Ovary (tissue), 7 donors: ENCODE measurements at regions not wholly inside any gene's neighbourhood (a gene's known extent, or its start where the extent isn't known, plus 50 kb on each side); places are given as distances from the start of the nearest gene placed in this dataset.

ENCODE experiments used
- DNase-seq, 5 donors: peaks; one replicate each; pipeline ENCODE4 v3.0.0-alpha.2; 2019 to 2020
- H3K27ac ChIP-seq, 2 donors: fragments of 200-600 bp; one replicate each; pipeline versions ENCODE4 v1.5.1 to v1.8.0; 2019 to 2022
- H3K27me3 ChIP-seq: fragments of 200-600 bp; one replicate; pipeline ENCODE4 v1.8.0; 2022
- H3K36me3 ChIP-seq: fragments of 200-600 bp; sonication (generic); one replicate; pipeline ENCODE4 v1.5.1; 2019
- H3K4me1 ChIP-seq: one replicate; pipeline ENCODE4 v1.8.1; 2013; ENCODE audit warnings: mild to moderate bottlenecking, moderate library complexity; ENCODE audit not compliant: insufficient read depth
- H3K4me3 ChIP-seq: fragments of 200-600 bp; sonication (generic); one replicate; pipeline ENCODE4 v1.5.1; 2017
- H3K9me3 ChIP-seq, 2 donors: fragments of 200-600 bp in 1 of 2; sonication (generic) in 1 of 2; one replicate each; pipeline versions ENCODE4 v1.5.1 to v1.8.1; 2013 to 2019; ENCODE audit warnings: mild to moderate bottlenecking in 1 of 2, moderate library complexity in 1 of 2
- CTCF ChIP-seq, 3 donors: fragments of 450-650 bp in 2 of 3; fragments of 200-600 bp in 1 of 3; IDR thresholded peaks; one replicate each; pipeline versions ENCODE4 v1.5.1 to v1.8.0; 2016 to 2022; ENCODE audit warnings: antibody characterized with exemption in 3 of 3, mild to moderate bottlenecking in 1 of 3
- EP300 ChIP-seq: sonication (generic); formaldehyde crosslinking; IDR thresholded peaks from one replicate; pipeline ENCODE4 v1.6.1; 2017; ENCODE audit warnings: antibody characterized with exemption
- POLR2A ChIP-seq: fragments of 450-650 bp; IDR thresholded peaks from one replicate; pipeline ENCODE4 v1.6.1; 2017; ENCODE audit warnings: antibody characterized with exemption, mild to moderate bottlenecking, moderate library complexity
- WGBS, 3 donors: extraction: QIAGEN DNeasy Blood & Tissue Kit in 1 of 3; methylation state at CpG; one replicate each; pipeline versions ENCODE4 v1.1.5 to v1.1.7; 2013 to 2017; 5-methylcytosine and 5-hydroxymethylcytosine counted together
- intact Hi-C, 4 donors: fragments of 100-400 bp; cut with DNase I; formaldehyde crosslinking; loops; one replicate each; pipeline versions ENCODE4 v1.11.0 to v1.15.1; 2022 to 2023
- donor health status: DM: no; HTN: no; CAD: no; lungs with moderate emphysema.
- donor health status: DM: no; HTN: no; CAD: no.
- donor health status: Bipolar disorder and iron deficiency.
- donor health status: DM: no; HTN: no; CAD: no.
- donor health status: DM: yes; HTN: yes; CAD: no.

- Histone ChIP-seq H3K27ac (no peak overlapping the region), H3K4me1 (no peaks in the 10 kb centered on the region), H3K27me3 (no peaks in the 10 kb centered on the region), H3K9me3 (no peaks in the 10 kb centered on the region), H3K4me3 (no peak overlapping the region), H3K36me3 (no peaks in the 10 kb centered on the region)
- intact Hi-C loops: no loop called here
- WGBS, 3 donors: 80 to 87% (median 82%) methylated on average over 4 of the region's 4 CpGs
- TF ChIP-seq POLR2A: no peak
- no peak for TF ChIP-seq CTCF (IDR thresholded peaks at IDR 0.05)
- TF ChIP-seq EP300: no peak
- no peak for DNase-seq
Measured at GRCh38 chr3:44130249-44130648, 111.4 kb upstream of the TOPAZ1 start.

- Histone ChIP-seq H3K27ac (no peak overlapping the region), H3K4me3 (no peak overlapping the region), H3K4me1 (no peaks in the 10 kb centered on the region), H3K36me3 (no peaks in the 10 kb centered on the region), H3K9me3 (no peaks in the 10 kb centered on the region), H3K27me3 (no peaks in the 10 kb centered on the region)
- intact Hi-C loops: no loop called here
- DNase-seq: no peak
- 87 to 92% (median 90%) methylated on average over 4 of the region's 4 CpGs for WGBS, 3 donors
- TF ChIP-seq EP300: no peak
- TF ChIP-seq CTCF (IDR thresholded peaks at IDR 0.05): no peak
- no peak for TF ChIP-seq POLR2A
Measured at GRCh38 chr3:44132061-44132460, 109.6 kb upstream of the TOPAZ1 start.

GRCh38 chr3:44132593-44132992, 109.1 kb upstream of the TOPAZ1 start:
- H3K4me3 ChIP-seq: no peak overlapping the region
- no peaks in the 10 kb centered on the region for H3K36me3 ChIP-seq
- H3K27ac ChIP-seq: no peak overlapping the region
- no peaks in the 10 kb centered on the region for H3K4me1 ChIP-seq
- no peaks in the 10 kb centered on the region for H3K27me3 ChIP-seq
- intact Hi-C loops: no loop called here
- no peaks in the 10 kb centered on the region for H3K9me3 ChIP-seq
- DNase-seq: no peak
- TF ChIP-seq POLR2A: no peak
- no peak for TF ChIP-seq EP300
- no peak for TF ChIP-seq CTCF (IDR thresholded peaks at IDR 0.05)
- 79 to 85% (median 83%) methylated on average over 7 of the region's 7 CpGs for WGBS, 3 donors

GRCh38 chr3:44136421-44136820, 105.3 kb upstream of the TOPAZ1 start:
- H3K27ac ChIP-seq: no peak overlapping the region

More at GRCh38 chr3:44136421-44136820, 105.3 kb upstream of the TOPAZ1 start:
- 45 to 50% (median 46%) methylated on average over 5 of the region's 5 CpGs for WGBS, 3 donors
- Histone ChIP-seq H3K4me3 (no peak overlapping the region), H3K27me3 (no peaks in the 10 kb centered on the region), H3K4me1 (no peaks in the 10 kb centered on the region), H3K36me3 (no peaks in the 10 kb centered on the region), H3K9me3 (no peaks in the 10 kb centered on the region)
- TF ChIP-seq EP300 (no peak), POLR2A (no peak), CTCF (IDR thresholded peaks at IDR 0.05) (no peak)
- DNase-seq: no peak
- intact Hi-C loops: no loop called here
